Muscle of arm (tissue), 1 donor: ENCODE measurements at regions not wholly inside any gene's neighbourhood (a gene's known extent, or its start where the extent isn't known, plus 50 kb on each side); places are given as distances from the start of the nearest gene placed in this dataset.
"Not testable (repeated sequence)": the region's sequence is repeated elsewhere in the genome, so short reads cannot be mapped to it uniquely, and the experiment has no call there.

Experiments
- DNase-seq: peaks from one replicate; pipeline ENCODE4 v3.0.0-alpha.2; 2013

DNA sequence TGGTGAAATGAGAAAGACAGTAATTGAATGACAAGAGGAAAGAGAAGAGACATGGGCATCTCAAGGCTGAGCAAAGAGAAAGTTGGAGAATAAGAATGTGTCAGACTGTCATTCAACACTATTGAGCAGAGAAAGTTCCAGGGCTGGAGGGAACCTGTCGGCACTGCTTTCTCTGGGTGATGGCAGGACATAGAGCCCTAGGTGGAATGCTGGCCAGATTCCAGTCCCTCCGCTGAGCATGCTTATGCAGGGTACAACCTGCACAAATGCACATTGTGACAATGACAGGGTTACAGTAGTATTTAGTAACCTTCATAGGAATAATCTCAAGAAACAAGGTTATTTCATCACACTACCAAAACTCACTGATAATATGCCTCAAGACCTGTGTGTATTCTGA, 582.8 kb downstream of the ADCYAP1 start:
- DNase-seq, result no peak

DNA sequence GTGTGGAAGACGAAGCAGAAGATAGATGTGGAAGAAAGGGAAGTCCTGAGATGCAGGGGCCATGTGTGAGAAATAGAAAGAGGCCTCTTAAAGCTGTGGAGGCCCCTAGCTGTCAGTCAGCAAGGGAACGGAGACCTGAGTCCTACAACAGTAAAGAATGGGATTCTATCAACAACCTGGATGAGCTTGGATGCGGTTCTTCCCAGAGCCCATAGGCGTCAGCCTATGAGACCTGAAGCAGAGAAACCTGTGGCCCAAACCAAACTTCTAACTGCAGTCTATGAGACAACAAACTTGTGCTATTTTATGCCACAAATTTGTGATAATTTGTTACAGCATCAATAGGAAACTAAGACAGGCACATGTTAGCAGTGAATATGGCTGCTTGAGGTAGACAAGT, 583.7 kb downstream of the ADCYAP1 start:
- DNase-seq, result no peak

- DNase-seq, result no peak
Observed at GRCh38 chr18:1488957-1489356, 584.3 kb downstream of the ADCYAP1 start.

DNA sequence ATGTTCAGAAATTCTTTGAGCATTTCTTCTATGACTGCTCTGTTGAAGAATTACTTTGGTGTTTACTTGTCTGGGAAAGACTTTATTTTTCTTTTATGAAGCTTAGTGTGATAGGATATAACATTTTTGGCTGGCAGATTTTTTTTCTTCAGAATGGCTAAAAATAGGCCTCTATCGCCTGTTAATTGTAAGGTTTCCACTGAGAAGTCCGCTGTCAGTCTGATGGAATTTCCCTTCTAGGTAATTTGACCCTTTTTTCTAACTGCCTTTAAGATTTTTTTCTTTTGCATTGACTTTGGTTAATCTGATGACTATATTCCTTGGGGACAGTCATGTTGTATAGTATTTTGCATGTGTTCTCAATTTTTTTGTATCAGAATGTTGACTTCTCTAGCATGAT, 590.7 kb downstream of the ADCYAP1 start:
- DNase-seq, result no peak

DNA sequence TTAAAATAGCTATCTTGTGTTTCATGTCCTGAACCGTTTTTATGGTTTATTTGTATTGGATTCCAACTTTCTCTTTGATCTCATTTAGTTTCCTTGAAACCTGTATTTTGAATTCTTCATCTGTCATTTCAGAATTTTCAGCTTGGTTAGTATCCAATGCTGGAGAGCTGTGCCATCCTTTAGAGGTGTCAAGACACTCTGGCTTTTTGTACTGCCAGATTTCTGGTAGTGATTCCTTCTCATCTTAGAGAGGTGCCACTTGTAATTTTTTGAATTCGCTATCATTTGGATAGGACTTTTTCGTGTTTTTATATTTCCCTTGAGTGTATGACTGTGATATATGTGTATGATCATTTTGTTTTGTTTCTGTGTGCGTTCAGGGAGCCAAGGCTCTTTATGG, 591.4 kb downstream of the ADCYAP1 start:
- DNase-seq, result no peak

DNA sequence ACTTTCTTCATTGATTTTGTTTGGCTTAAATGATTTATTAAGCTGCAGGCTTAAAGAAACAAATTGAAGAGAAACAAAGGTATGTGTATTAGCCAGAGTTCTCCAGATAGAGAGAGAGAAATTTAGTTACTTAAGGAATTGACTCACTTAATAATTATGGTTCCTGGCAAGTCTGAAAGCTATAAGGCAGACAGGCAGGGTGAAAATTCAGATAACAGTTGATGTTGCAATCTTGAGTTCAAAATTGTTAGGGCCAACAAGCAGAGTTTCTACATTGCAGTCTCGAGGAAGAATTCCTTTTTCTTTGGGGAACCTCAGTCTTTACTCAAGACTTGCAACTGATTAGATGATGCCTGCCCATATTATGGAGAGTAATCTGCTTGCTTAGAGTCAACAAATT, 593.5 kb downstream of the ADCYAP1 start:
- DNase-seq, result no peak

GRCh38 chr18:1499265-1499664, 594.6 kb downstream of the ADCYAP1 start:
- DNase-seq, result no peak

GRCh38 chr18:1503847-1504246, 599.2 kb downstream of the ADCYAP1 start:
- no peak for DNase-seq

- DNase-seq, result no peak
Observed at GRCh38 chr18:1505856-1506255, 601.2 kb downstream of the ADCYAP1 start.

DNA sequence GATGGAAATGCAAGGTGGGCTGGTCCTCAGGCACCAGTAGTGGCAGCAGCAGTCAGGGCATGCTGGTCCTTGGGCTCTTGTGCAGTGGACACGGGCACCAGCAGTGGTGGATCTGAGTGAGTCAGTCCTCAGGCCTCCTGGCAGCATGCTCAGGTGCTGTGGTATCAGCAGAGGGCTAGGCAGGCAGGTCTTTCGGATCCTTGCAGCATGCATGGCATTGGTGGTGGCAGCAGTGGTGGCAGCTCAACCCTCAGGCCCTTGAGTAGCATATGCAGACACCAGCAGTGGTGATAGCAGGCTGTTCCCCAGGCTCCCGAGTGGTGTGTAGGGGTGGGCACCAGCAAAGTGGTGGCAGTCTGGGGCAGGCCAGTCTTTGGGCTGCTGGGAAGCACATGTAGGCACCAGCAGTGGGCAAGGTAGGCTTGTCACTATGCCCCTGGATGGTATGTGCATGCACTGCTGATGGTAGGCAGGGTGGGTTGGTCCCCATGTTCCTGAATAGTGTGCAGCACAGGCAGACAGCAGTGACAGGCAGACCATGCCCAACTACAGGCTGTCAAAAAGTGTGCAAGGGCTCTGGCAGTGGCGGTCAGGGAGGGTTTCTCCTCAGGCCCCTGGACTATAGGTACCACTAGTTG, 606.0 kb downstream of the ADCYAP1 start:
- no peak for DNase-seq

- no peak for DNase-seq
Observed at GRCh38 chr18:1511619-1512311, 607.1 kb downstream of the ADCYAP1 start.

- no peak for DNase-seq
Observed at GRCh38 chr18:1513519-1513918, 608.8 kb downstream of the ADCYAP1 start.

GRCh38 chr18:1521588-1522248, 617.0 kb downstream of the ADCYAP1 start:
- DNase-seq, result not testable (repeated sequence)

- DNase-seq, result no peak
Observed at GRCh38 chr18:1522249-1522615, 617.6 kb downstream of the ADCYAP1 start.

- no peak for DNase-seq
Observed at GRCh38 chr18:1526991-1527390, 622.3 kb downstream of the ADCYAP1 start.

- no peak for DNase-seq
Observed at GRCh38 chr18:1527805-1528204, 623.1 kb downstream of the ADCYAP1 start.

- DNase-seq, result no peak
Observed at GRCh38 chr18:1528447-1528846, 623.8 kb downstream of the ADCYAP1 start.

DNA sequence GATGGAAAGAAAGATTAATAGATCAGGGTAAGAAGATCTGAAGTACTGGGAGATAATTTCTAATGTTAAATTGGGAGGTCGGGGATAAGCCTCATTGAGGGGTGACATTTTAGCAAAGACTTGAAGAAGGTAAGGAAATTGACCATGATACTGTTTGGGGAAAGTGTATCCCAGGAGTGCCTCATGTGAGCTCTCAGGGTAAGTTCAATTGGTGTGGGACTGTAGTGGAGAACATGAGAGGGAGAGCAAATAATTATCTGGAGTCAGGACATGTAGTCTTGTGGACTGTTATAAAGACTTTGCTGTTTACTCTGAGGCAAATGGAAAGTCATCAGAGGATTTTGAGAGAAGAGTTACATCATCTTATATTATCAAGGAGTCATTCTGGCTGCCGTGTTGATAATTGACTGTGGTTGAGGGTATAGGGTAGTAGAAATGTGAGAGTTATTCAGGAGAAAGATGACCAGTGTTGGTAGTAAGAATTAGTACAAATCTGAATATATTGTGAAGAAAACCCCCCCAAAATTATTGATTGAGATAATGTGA, 624.4 kb downstream of the ADCYAP1 start:
- no peak for DNase-seq

GRCh38 chr18:1530650-1531049, 626.0 kb downstream of the ADCYAP1 start:
- no peak for DNase-seq

DNA sequence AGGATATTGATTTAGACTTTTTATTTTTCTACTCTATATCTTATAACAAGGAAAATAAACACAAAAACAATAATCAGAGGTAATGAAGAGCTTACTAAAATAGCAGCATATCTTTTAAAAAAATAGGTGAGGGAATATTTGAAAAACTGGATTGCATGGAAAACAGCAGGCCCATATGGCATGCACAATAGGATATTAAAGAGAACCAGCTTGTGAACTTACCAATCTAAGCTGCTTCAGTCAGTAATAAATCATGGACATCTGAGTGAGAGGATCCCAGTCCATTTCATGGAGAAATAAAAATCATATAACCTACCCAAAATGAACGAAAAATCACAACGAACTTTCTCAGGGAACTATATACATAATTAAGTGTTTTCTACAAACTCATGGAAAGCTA, 634.6 kb downstream of the ADCYAP1 start:
- no peak for DNase-seq

GRCh38 chr18:1541478-1541877, 636.8 kb downstream of the ADCYAP1 start:
- no peak for DNase-seq

DNA sequence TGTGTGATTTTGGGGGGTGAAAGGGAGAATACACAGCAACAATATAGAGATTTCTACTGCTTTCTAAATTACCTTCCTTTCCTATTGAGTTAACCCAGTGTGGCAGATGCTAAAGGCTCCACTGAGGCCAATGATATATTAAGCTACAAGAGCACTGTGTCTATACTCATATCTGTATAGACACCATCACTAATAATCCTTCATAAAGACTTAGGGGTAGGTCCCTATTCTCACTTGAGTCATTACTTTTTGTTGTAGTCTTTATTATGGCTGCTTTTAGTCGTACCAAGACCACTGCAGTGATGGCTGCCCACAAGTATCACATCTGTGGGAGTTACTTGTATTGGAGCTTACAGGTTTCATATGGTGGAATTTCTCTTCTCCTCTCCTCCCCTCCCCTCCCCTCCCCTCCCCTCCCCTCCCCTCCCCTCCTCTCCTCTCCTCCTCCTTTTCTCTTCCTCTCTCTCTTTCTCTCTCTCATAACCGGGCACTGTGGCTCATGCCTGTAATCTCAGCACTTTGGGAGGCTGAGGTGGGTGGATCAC, 637.6 kb downstream of the ADCYAP1 start:
- no peak for DNase-seq

DNA sequence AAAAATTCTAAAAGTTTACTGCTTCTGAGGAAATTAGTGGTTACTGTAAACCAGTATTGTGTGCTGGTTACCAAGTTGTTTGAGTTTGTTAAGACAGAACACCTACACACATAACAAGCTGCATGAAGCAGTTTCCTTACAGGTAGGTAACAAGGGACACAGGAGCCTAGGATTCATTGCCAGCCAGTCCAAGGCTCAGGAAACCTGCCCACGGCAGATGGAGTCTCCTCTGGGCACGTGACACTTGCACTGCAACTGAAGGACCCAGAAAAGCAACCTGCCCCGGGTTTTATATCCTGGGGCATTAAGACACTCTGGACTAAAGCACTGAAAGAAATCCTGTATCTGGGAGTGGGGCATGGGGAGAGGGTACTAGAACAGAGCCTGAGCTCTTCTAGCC, 639.3 kb downstream of the ADCYAP1 start:
- no peak for DNase-seq
